ENCODE measurements at regions not wholly inside any gene's neighbourhood (a gene's known extent, or its start where the extent isn't known, plus 50 kb on each side); places are given as distances from the start of the nearest gene placed in this dataset.
A peak's percentile ranks its signal among the peaks of the same experiment; 100 is the strongest.
"Not testable (repeated sequence)": the region's sequence is repeated elsewhere in the genome, so short reads cannot be mapped to it uniquely, and the experiment has no call there.

DNA sequence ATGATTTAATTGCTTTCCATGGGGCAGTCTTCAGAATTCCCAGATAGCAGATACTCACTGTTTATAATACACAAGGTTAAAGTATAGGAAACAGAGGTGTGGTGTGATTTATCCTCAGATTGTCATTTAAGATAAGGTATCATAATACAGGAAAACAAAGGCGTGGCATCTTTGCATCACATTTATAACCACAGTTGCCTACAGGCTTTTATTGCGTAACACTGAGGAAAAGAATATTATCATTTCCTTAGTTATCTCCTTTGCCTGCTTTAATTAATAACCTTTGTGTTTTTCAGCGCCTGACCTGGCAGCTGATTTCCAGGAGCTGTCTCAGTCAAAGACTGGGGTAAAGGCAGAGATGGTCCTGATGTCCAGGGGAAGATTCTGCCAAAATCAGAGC lies 68.8 kb downstream of the SSX7 start:
- DNase-seq = no peak

DNA sequence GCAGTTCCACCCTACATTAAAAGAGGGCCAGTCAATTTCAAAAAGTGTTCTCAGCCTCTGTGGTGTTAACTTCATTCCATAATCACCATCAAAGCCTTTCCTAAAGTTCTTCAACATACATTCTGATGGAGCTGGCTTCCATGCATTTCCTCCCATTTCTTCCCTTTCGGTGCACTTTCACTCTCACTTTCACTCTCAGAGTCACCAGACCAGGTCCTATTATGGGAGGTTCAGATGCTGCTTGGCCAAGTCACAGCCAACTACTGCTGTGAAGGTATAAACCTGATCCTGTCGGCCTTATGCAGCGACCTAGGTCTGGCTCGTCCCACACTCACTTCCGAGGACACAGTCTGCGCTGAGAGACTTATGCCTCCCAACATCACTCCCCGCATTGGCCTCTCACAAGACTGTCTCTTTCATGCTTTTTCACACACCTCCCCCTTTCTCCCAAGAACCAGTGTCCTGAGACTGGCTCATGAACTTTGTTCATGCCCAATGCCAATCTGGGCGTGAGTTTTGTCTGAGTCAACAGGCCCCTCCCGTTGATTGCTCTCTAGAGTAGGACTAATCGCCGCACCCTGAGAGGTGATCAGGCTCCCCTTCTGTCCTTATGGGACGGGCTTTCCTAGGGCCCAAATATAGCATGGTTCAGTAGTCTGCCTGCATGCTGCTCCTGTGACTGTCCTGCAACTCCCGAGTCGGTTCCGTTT lies 60.8 kb upstream of the XAGE1B start:
- DNase-seq = no peak

DNA sequence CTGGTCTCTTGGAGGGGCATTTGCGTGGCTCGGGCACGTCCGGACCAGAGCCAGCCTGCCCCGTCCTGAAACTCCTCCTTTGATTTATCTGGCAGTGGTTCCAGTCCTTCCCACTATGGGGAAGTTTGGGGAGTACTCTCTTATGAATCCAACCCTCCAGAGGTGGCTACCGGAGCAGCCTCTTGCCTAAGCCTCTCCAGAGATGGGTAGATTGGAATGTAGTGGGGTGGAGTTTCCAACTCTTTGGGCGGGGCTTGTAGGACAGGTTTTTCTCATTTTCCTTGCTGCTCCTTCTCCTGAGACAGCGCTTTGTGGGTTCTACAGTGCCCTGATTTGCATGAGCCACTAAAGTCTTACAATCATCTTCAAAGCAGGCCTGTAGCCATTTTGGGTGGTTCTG lies 60.1 kb upstream of the XAGE1B start:
- DNase-seq = no peak

DNA sequence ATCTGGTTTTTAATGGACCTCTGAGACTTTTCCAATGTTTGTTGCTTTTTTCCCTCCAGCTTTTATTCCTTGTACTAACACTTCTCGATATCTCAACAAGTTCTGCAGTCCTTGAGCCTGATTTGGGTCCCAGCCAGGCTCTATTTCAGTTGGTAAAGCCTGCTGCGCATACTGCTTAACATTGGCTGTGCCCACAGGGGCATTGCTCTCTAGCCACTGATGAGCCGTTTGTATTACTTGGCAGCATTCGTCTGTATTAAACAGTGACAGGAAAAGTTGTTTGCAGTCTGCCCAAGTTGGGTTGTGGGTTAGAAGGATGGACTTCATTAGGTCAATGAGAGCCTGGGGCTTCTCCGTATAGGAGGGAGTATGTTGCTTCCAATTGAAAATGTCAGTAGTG lies 59.6 kb upstream of the XAGE1B start:
- no peak for DNase-seq

DNA sequence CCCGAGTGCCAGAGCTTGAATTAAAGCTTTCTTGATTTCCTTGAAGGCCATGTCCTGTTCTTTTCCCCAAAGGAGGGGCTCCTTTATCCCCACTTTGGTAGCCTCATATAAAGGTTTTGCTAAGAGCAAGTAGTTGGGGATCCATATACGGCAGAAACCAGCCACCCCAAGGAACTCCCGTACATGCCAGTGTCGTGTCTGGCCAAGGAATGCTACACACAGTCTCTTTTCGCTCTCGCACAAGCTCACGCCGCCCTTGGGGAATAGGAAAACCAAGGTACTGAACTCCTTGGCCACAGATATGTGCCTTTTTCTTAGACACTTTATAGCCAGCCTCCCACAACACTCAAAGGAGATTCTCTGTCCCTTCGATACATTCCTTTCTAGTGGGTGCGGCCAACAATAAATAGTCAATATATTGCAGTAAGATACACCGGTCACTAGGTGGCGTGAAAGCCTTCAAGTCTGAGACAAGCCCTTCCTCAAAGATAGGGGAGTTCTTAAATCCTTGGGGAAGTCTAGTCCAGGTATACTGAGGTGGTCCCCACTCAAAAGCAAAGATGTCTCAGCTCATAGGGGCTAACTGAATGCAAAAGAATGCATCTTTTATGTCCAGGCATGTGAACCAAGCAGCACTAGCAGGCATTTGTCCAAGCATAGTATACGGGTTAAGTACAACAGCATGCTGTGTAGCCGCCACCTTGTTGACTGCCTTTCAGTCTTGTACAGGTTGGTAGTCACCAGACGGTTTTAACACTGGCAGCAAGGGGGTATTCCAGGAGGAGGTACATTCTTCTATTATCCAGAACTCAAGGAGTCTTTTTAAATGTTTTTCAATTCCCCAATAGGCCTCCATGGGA lies 57.8 kb upstream of the XAGE1B start:
- DNase-seq = peak; percentile 55 to 64

DNA sequence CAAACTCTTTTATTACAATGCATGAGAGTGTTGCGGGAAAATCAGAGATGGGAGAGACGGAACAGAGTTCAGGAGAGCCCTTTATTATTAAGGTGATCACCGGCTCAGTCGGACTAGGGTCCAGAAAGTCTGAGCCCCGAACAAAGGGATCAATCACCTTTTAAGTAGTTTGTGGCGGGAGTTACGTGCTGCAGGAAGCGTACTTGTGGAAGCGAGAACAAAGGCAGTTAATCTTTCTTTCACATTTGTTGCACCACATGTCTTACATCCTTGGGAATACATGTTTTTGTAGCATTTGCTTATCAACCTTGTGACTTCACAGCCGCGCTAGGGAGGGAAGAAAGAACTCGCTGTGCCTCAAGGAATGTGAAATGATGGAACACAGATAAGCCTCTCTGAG lies 51.3 kb upstream of the XAGE1B start:
- not testable (repeated sequence) for DNase-seq
